Heart left ventricle (tissue), 16 donors: ENCODE measurements at regions not wholly inside any gene's neighbourhood (a gene's known extent, or its start where the extent isn't known, plus 50 kb on each side); places are given as distances from the start of the nearest gene placed in this dataset.
A peak's percentile ranks its signal among the peaks of the same experiment; 100 is the strongest.

Experiments used
- ATAC-seq, 4 donors: fragments of 200-7000 bp; cut with Tn5 transposase; one replicate each; pipeline ENCODE4 v1.9.1; 2020 to 2022; ENCODE audit warnings: moderate library complexity in 4 of 4, mild to moderate bottlenecking in 3 of 4, moderate number of reproducible peaks in 1 of 4
- DNase-seq, 5 donors: peaks; one replicate each; pipeline ENCODE4 v3.0.0-alpha.2; 2020
- H3K27ac ChIP-seq, 12 donors: fragments of 200-600 bp; sonication (generic) in 4 of 12; one replicate each; pipeline versions ENCODE4 v1.5.0 to v1.8.0; 2016 to 2022; ENCODE audit warnings: mild to moderate bottlenecking in 2 of 12
- H3K27me3 ChIP-seq, 9 donors: fragments of 200-600 bp; sonication (generic) in 2 of 9; one replicate each; pipeline versions ENCODE4 v1.5.1 to v1.8.0; 2016 to 2022; ENCODE audit warnings: mild to moderate bottlenecking in 3 of 9
- H3K36me3 ChIP-seq, 9 donors: fragments of 200-600 bp; sonication (generic) in 2 of 9; one replicate each; pipeline versions ENCODE4 v1.5.0 to v1.8.0; 2018 to 2022; ENCODE audit warnings: mild to moderate bottlenecking in 2 of 9
- H3K4me1 ChIP-seq, 12 donors: fragments of 200-600 bp; sonication (generic) in 4 of 12; one replicate each; pipeline versions ENCODE4 v1.5.0 to v1.8.0; 2016 to 2022; ENCODE audit warnings: mild to moderate bottlenecking in 3 of 12
- H3K4me3 ChIP-seq, 12 donors: fragments of 200-600 bp; sonication (generic) in 4 of 12; one replicate each; pipeline versions ENCODE4 v1.5.0 to v1.8.0; 2017 to 2022; ENCODE audit warnings: mild to moderate bottlenecking in 9 of 12, moderate library complexity in 4 of 12
- H3K9me3 ChIP-seq, 12 donors: fragments of 200-600 bp; sonication (generic) in 4 of 12; one replicate each; pipeline versions ENCODE4 v1.5.0 to v1.8.0; 2016 to 2022; ENCODE audit warnings: mild to moderate bottlenecking in 1 of 12
- CTCF ChIP-seq, 12 donors: fragments of 200-600 bp; sonication (generic) in 4 of 12; IDR thresholded peaks; one replicate each; pipeline versions ENCODE4 v1.5.0 to v1.8.0; 2018 to 2022; ENCODE audit warnings: antibody characterized with exemption in 12 of 12, mild to moderate bottlenecking in 5 of 12
- POLR2A ChIP-seq, 2 donors: fragments of 450-650 bp; IDR thresholded peaks; one replicate each; pipeline ENCODE4 v1.6.1; 2017; ENCODE audit warnings: antibody characterized with exemption in 2 of 2, mild to moderate bottlenecking in 2 of 2, moderate library complexity in 2 of 2
- WGBS, 4 donors: extraction: QIAGEN DNeasy Blood & Tissue Kit in 2 of 4; methylation state at CpG; one replicate each; pipeline versions ENCODE4 v1.1.5 to v1.1.7; 2013 to 2018; 5-methylcytosine and 5-hydroxymethylcytosine counted together
- intact Hi-C, 10 donors: fragments of 100-400 bp; cut with DNase I; formaldehyde crosslinking; loops; one replicate each; pipeline versions ENCODE4 v1.11.1 to v1.14.2; 2022
- donor health status: ischemic (EF 13 %, LVEDD 7.1; RV severe dilation, severe dysfunction).
- donor health status: healthy with polysubstance abuse.
- donor health status: DM: no; HTN: yes; CAD: no.
- donor health status: DM: no; HTN: no; CAD: no.
- donor health status: ischemic (EF 25% LVEDD 6.9; RV normal size, moderate dysfunction).
- donor health status: ischemic (EF 25% LVEDD 5.7; RV mildly dilated, moderate dysfunction).
- donor health status: healthy.
- donor health status: DM: yes; HTN: yes; CAD: no.
- donor health status: ischemic (EF 35%, LVEDD 5.7; RV mildly dilated, moderate dysfunction).
- donor health status: nonischemic (EF 11% LVEDD 7.7; RV severe dilation, severe dysfunction).
- donor health status: DM: yes; HTN: yes; CAD: no.
- donor health status: PGD.
- donor health status: ischemic (EF 29% LVEDD 5.4; RV normal size, mild dysfunction).
- donor health status: nonischemic (EF 23%, LVEDD 6.1; RV moderate dilation, normal function).

- Histone ChIP-seq H3K27ac (no peak overlapping the region), H3K27me3 (no peaks in the 10 kb centered on the region), H3K4me3 (no peak overlapping the region), H3K4me1 (peaks cover 0 to 53% (median 21%) of the 10 kb centered on the region in 12 donors), H3K36me3 (peaks cover 0 to 16% (median 8%) of the 10 kb centered on the region in 9 donors), H3K9me3 (no peaks in the 10 kb centered on the region)
- 25 to 37% (median 28%) methylated on average over 3 of the region's 3 CpGs for WGBS, 4 donors
- intact Hi-C loops: loop anchor here (1.0 to 10.0 kb wide), 16 partner anchors 189 to 1119 kb away; no protein-coding TSS in a partner anchor
- TF ChIP-seq POLR2A (IDR thresholded peaks at IDR 0.05) (no peak), CTCF (IDR thresholded peaks at IDR 0.05) (peak; percentile 40 to 76 (median 66))
- DNase-seq: no peak
- ATAC-seq: peak in 2 of 4 donors; percentile 45 to 48
Observed at GRCh38 chr6:144585217-144585814, 300.2 kb downstream of the UTRN start.

GRCh38 chr6:144586986-144587385 lies 301.9 kb downstream of the UTRN start:
- no peak for DNase-seq
- no peak for TF ChIP-seq CTCF (IDR thresholded peaks at IDR 0.05)
- no peak for TF ChIP-seq POLR2A (IDR thresholded peaks at IDR 0.05)
- H3K27me3 ChIP-seq: no peaks in the 10 kb centered on the region
- no peaks in the 10 kb centered on the region for H3K9me3 ChIP-seq
- peaks cover 0 to 16% (median 5%) of the 10 kb centered on the region in 9 donors for H3K36me3 ChIP-seq
- H3K27ac ChIP-seq: no peak overlapping the region
- H3K4me3 ChIP-seq: no peak overlapping the region
- peaks cover 0 to 50% (median 18%) of the 10 kb centered on the region in 12 donors for H3K4me1 ChIP-seq
- ATAC-seq: no peak
- WGBS, 4 donors: 49 to 59% (median 54%) methylated on average over 3 of the region's 3 CpGs
- intact Hi-C loops: loop anchor here (5.0 to 10.0 kb wide), 14 partner anchors 188 to 1118 kb away; no protein-coding TSS in a partner anchor

- Histone ChIP-seq H3K9me3 (no peaks in the 10 kb centered on the region), H3K4me1 (peaks cover 0 to 37% (median 5%) of the 10 kb centered on the region in 12 donors), H3K36me3 (peaks cover 0 to 19% (median 14%) of the 10 kb centered on the region in 9 donors), H3K4me3 (no peak overlapping the region), H3K27me3 (no peaks in the 10 kb centered on the region), H3K27ac (no peak overlapping the region)
- ATAC-seq: no peak
- TF ChIP-seq CTCF (IDR thresholded peaks at IDR 0.05) (no peak), POLR2A (IDR thresholded peaks at IDR 0.05) (no peak)
- 80 to 89% (median 86%) methylated on average over 1 of the region's 1 CpG for WGBS, 4 donors
- intact Hi-C loops: loop anchor here (5.0 to 10.0 kb wide), 14 partner anchors 186 to 1116 kb away; no protein-coding TSS in a partner anchor
- no peak for DNase-seq
Observed at GRCh38 chr6:144588697-144589325, 303.7 kb downstream of the UTRN start.

- WGBS, 4 donors: 72 to 80% (median 76%) methylated on average over 4 of the region's 4 CpGs
- no peaks in the 10 kb centered on the region for H3K9me3 ChIP-seq
- no peaks in the 10 kb centered on the region for H3K27me3 ChIP-seq
- TF ChIP-seq POLR2A (IDR thresholded peaks at IDR 0.05) (no peak), CTCF (IDR thresholded peaks at IDR 0.05) (no peak)
- peak in 3 of 4 donors; percentile 22 to 73 (median 54) for ATAC-seq
- intact Hi-C loops: no loop called here
- no peak overlapping the region for H3K4me3 ChIP-seq
- DNase-seq: no peak
- peaks cover 0 to 42% (median 7%) of the 10 kb centered on the region in 12 donors for H3K4me1 ChIP-seq
- H3K27ac ChIP-seq: peak overlapping the region in 1 of 12 donors; percentile 23
- H3K36me3 ChIP-seq: peaks cover 0 to 19% (median 14%) of the 10 kb centered on the region in 9 donors
Observed at GRCh38 chr6:144590532-144590931, 305.4 kb downstream of the UTRN start.
